Chondrocyte (in vitro differentiated cells): ENCODE measurements at regions not wholly inside any gene's neighbourhood (a gene's known extent, or its start where the extent isn't known, plus 50 kb on each side); places are given as distances from the start of the nearest gene placed in this dataset.
"Not testable (repeated sequence)": the region's sequence is repeated elsewhere in the genome, so short reads cannot be mapped to it uniquely, and the experiment has no call there.

Experiments
- DNase-seq: peaks from one replicate; pipeline ENCODE4 v3.0.0; 2021; ENCODE audit warnings: mixed read lengths, low spot score
- H3K27ac Mint-ChIP-seq: one replicate; pipeline ENCODE4 v1.8.0; 2021; ENCODE audit warnings: mild to moderate bottlenecking, moderate library complexity, mixed read lengths; ENCODE audit not compliant: unreplicated experiment
- H3K27me3 Mint-ChIP-seq: 2 replicates; pipeline ENCODE4 v1.8.0; 2021; ENCODE audit warnings: low read depth, mixed read lengths
- H3K36me3 Mint-ChIP-seq: 2 replicates; pipeline ENCODE4 v1.8.0; 2021; ENCODE audit warnings: low read depth, mixed read lengths
- H3K4me1 Mint-ChIP-seq: 2 replicates; pipeline ENCODE4 v1.8.0; 2021; ENCODE audit warnings: low read depth, mild to moderate bottlenecking, mixed read lengths
- H3K4me3 Mint-ChIP-seq: one replicate; pipeline ENCODE4 v1.8.0; 2021; ENCODE audit warnings: mild to moderate bottlenecking, moderate library complexity, mixed read lengths; ENCODE audit not compliant: unreplicated experiment
- H3K9me3 Mint-ChIP-seq: 2 replicates; pipeline ENCODE4 v1.8.0; 2021; ENCODE audit warnings: low read depth, mixed read lengths
- CTCF ChIP-seq: fragments of 200-600 bp; sonication (generic); IDR thresholded peaks from 2 replicates; pipeline ENCODE4 v1.5.0; 2021; ENCODE audit warnings: antibody characterized with exemption, mild to moderate bottlenecking, moderate library complexity

GRCh38 chr7:104956753-104957450 lies 57.1 kb upstream of the KMT2E start:
- Mint-ChIP-seq H3K4me1 (peaks cover 29% of the 10 kb centered on the region), H3K9me3 (no peaks in the 10 kb centered on the region), H3K27ac (peak overlapping the region; percentile 93), H3K27me3 (no peaks in the 10 kb centered on the region), H3K4me3 (no peak overlapping the region), H3K36me3 (no peaks in the 10 kb centered on the region)
- DNase-seq, result no peak
- TF ChIP-seq CTCF, result no peak

DNA sequence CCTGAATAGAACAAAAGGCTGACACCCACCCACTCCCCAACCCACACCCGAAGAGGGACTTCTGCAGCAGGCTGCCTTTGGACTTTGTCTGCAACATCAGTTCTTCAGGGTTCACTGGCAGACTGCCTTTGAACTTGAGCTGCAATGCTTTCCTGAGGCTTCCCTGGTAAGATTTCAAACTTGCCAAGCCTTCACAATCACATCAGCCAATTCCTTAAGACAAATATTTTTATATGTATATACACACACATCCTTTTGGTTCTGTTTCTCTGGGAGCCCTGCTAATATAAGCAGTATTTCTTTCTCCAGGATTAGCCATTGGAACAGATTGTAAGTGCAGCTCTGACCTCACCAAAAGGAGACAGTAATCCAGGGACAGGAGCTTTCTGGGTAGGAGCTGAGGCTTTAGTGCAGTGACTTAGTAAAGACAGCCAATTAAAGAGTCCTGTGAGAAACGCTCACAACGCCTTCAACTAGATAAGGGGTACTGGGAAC lies 55.6 kb upstream of the KMT2E start:
- Mint-ChIP-seq H3K4me3 (no peak overlapping the region), H3K27ac (no peak overlapping the region), H3K36me3 (no peaks in the 10 kb centered on the region), H3K27me3 (no peaks in the 10 kb centered on the region), H3K9me3 (no peaks in the 10 kb centered on the region), H3K4me1 (peaks cover 39% of the 10 kb centered on the region)
- DNase-seq, result no peak
- no peak for TF ChIP-seq CTCF

- not testable (repeated sequence) for H3K36me3 Mint-ChIP-seq, H3K4me3 Mint-ChIP-seq, H3K9me3 Mint-ChIP-seq, DNase-seq, H3K27me3 Mint-ChIP-seq, H3K27ac Mint-ChIP-seq
- peaks cover 50% of the 10 kb centered on the region for H3K4me1 Mint-ChIP-seq
Observed at GRCh38 chr7:104959483-104959882, 54.5 kb upstream of the KMT2E start.

GRCh38 chr7:104960741-104961448 lies 53.1 kb upstream of the KMT2E start:
- no peak for DNase-seq
- H3K4me1 Mint-ChIP-seq, result peaks cover 54% of the 10 kb centered on the region
- H3K9me3 Mint-ChIP-seq, result no peaks in the 10 kb centered on the region

GRCh38 chr7:104961821-104962220 lies 52.2 kb upstream of the KMT2E start:
- TF ChIP-seq CTCF, result no peak
- DNase-seq, result no peak
- Mint-ChIP-seq H3K27me3 (no peaks in the 10 kb centered on the region), H3K27ac (no peak overlapping the region), H3K36me3 (no peaks in the 10 kb centered on the region), H3K9me3 (no peaks in the 10 kb centered on the region), H3K4me3 (no peak overlapping the region), H3K4me1 (peaks cover 50% of the 10 kb centered on the region)

More at GRCh38 chr7:104960741-104961448, 53.1 kb upstream of the KMT2E start:
- Mint-ChIP-seq H3K36me3 (no peaks in the 10 kb centered on the region), H3K4me3 (no peak overlapping the region), H3K27me3 (no peaks in the 10 kb centered on the region), H3K27ac (peak overlapping the region; percentile 61)
- TF ChIP-seq CTCF, result no peak
